ENCODE measurements at regions not wholly inside any gene's neighbourhood (a gene's known extent, or its start where the extent isn't known, plus 50 kb on each side); places are given as distances from the start of the nearest gene placed in this dataset.

DNA sequence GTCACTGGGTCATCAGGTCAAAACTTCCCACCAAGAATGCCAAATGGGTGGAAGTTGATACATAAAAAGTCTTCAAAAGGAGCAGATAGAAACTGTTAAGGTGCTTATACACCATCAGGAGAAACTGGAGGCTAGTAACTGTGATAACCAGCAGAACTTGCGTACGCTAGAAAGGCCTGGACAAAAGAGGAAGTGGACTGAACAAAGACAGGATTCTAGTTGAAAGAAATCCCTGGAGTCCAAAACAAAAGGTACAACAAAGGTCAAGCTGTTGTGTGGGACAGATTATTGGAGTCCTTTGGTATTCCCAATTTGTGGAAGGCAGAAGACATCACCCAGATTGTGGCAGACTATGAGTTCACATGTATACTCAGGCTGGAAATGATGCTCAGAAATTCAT is 215.8 kb upstream of the PBX1 start:
- TF ChIP-seq, protein P1, sequence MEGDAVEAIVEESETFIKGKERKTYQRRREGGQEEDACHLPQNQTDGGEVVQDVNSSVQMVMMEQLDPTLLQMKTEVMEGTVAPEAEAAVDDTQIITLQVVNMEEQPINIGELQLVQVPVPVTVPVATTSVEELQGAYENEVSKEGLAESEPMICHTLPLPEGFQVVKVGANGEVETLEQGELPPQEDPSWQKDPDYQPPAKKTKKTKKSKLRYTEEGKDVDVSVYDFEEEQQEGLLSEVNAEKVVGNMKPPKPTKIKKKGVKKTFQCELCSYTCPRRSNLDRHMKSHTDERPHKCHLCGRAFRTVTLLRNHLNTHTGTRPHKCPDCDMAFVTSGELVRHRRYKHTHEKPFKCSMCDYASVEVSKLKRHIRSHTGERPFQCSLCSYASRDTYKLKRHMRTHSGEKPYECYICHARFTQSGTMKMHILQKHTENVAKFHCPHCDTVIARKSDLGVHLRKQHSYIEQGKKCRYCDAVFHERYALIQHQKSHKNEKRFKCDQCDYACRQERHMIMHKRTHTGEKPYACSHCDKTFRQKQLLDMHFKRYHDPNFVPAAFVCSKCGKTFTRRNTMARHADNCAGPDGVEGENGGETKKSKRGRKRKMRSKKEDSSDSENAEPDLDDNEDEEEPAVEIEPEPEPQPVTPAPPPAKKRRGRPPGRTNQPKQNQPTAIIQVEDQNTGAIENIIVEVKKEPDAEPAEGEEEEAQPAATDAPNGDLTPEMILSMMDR (conservative IDR thresholded peaks at IDR 0.05), result no peak
- TF ChIP-seq ZFX (IDR thresholded peaks at IDR 0.05), result no peak
